ENCODE measurements at regions not wholly inside any gene's neighbourhood (a gene's known extent, or its start where the extent isn't known, plus 50 kb on each side); places are given as distances from the start of the nearest gene placed in this dataset.

GRCh38 chr13:78521091-78521490 lies 82.3 kb downstream of the POU4F1 start:
- no peak overlapping the region for H3K9ac ChIP-seq (ENCODE audit: insufficient read depth, low read depth, low read length)
- H3K9me3 ChIP-seq (ENCODE audit: low read length), result no peaks in the 10 kb centered on the region
- H3K27ac ChIP-seq (ENCODE audit: extremely low read length, insufficient read depth, low read length), result no peak overlapping the region
- H3K79me2 ChIP-seq (ENCODE audit: insufficient read depth, low read length), result no peaks in the 10 kb centered on the region
- H4K20me1 ChIP-seq (ENCODE audit: insufficient read depth, low read length), result no peaks in the 10 kb centered on the region
- H3K36me3 ChIP-seq (replicated peaks in 1 of 2; ENCODE audit: control insufficient read depth in 1 of 2, insufficient read depth in 2 of 2, low read length in 2 of 2), result no peaks in the 10 kb centered on the region
- 19% methylated on average over 6 of the region's 6 CpGs for WGBS (ENCODE audit: low lambda C conversion rate)
- no peaks in the 10 kb centered on the region for H3K4me1 ChIP-seq (ENCODE audit: insufficient read depth, low read length)
- ATAC-seq (no peak), FAIRE-seq (no peak), DNase-seq (ENCODE audit: low spot score) (no peak)
- intact Hi-C loops (cut with micrococcal nuclease; ENCODE audit: unreplicated experiment), result no loop called here
- TF ChIP-seq SMAD9 (CRISPR knock-in tag; IDR thresholded peaks at IDR 0.05) (no peak), ZNF720 (CRISPR knock-in tag; IDR thresholded peaks at IDR 0.05) (no peak), REXO4 (CRISPR knock-in tag; IDR thresholded peaks at IDR 0.05; ENCODE audit: borderline replicate concordance) (no peak), THAP11 (CRISPR knock-in tag; IDR thresholded peaks at IDR 0.05) (no peak), SSRP1 (CRISPR knock-in tag; IDR thresholded peaks at IDR 0.05) (no peak), ZNF839 (CRISPR knock-in tag; IDR thresholded peaks at IDR 0.05; ENCODE audit: borderline replicate concordance) (no peak), ZGPAT (CRISPR knock-in tag; IDR thresholded peaks at IDR 0.05) (no peak), ZNF121 (CRISPR knock-in tag; IDR thresholded peaks at IDR 0.05) (no peak), NFKB2 (CRISPR knock-in tag; IDR thresholded peaks at IDR 0.05; ENCODE audit: borderline replicate concordance) (no peak), ZNF225 (CRISPR knock-in tag; IDR thresholded peaks at IDR 0.05) (no peak), SRY (CRISPR knock-in tag; IDR thresholded peaks at IDR 0.05) (no peak), ZNF737 (CRISPR knock-in tag; IDR thresholded peaks at IDR 0.05; ENCODE audit: borderline replicate concordance) (no peak), ZNF556 (CRISPR knock-in tag; IDR thresholded peaks at IDR 0.05; ENCODE audit: borderline replicate concordance) (no peak), BORCS8-MEF2B (CRISPR knock-in tag; IDR thresholded peaks at IDR 0.05) (no peak)
- TF ChIP-seq, protein P1, sequence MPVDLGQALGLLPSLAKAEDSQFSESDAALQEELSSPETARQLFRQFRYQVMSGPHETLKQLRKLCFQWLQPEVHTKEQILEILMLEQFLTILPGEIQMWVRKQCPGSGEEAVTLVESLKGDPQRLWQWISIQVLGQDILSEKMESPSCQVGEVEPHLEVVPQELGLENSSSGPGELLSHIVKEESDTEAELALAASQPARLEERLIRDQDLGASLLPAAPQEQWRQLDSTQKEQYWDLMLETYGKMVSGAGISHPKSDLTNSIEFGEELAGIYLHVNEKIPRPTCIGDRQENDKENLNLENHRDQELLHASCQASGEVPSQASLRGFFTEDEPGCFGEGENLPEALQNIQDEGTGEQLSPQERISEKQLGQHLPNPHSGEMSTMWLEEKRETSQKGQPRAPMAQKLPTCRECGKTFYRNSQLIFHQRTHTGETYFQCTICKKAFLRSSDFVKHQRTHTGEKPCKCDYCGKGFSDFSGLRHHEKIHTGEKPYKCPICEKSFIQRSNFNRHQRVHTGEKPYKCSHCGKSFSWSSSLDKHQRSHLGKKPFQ (CRISPR knock-in tag; IDR thresholded peaks at IDR 0.05; ENCODE audit: insufficient replicate concordance), result no peak
- TF ChIP-seq, protein P2, sequence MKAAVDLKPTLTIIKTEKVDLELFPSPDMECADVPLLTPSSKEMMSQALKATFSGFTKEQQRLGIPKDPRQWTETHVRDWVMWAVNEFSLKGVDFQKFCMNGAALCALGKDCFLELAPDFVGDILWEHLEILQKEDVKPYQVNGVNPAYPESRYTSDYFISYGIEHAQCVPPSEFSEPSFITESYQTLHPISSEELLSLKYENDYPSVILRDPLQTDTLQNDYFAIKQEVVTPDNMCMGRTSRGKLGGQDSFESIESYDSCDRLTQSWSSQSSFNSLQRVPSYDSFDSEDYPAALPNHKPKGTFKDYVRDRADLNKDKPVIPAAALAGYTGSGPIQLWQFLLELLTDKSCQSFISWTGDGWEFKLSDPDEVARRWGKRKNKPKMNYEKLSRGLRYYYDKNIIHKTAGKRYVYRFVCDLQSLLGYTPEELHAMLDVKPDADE (CRISPR knock-in tag; IDR thresholded peaks at IDR 0.05), result no peak
- TF ChIP-seq, protein P3, sequence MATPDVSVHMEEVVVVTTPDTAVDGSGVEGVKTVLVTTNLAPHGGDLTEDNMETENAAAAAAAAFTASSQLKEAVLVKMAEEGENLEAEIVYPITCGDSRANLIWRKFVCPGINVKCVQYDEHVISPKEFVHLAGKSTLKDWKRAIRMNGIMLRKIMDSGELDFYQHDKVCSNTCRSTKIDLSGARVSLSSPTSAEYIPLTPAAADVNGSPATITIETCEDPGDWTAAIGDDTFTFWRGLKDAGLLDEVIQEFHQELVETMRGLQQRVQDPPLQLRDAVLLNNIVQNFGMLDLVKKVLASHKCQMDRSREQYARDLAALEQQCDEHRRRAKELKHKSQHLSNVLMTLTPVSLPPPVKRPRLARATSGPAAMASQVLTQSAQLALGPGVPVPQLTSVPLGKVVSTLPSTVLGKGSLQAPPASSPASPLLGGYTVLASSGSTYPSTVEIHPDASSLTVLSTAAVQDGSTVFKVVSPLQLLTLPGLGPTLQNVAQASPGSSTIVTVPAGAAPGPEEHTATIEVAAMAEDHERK (CRISPR knock-in tag; IDR thresholded peaks at IDR 0.05; ENCODE audit: low read depth), result no peak
- H2AFZ ChIP-seq (ENCODE audit: low read length), result no peak overlapping the region
- BruUV-seq (replicated peaks), result no TSS peak
- no peaks in the 10 kb centered on the region for H3K27me3 ChIP-seq (ENCODE audit: control insufficient read depth in 1 of 2, insufficient read depth in 2 of 2, low read length in 2 of 2)
- no peak overlapping the region for H3K4me3 ChIP-seq (replicated peaks in 1 of 3; ENCODE audit: insufficient read depth in 1 of 3, low read depth in 2 of 3, low read length in 3 of 3)
- no peak overlapping the region for H3K4me2 ChIP-seq (ENCODE audit: low read depth, low read length)
- in situ Hi-C loops (cut with HindIII; ENCODE audit: extremely low pct_ligation_motif_present, low pct_unique_long_range_greater_than_20kb), result no loop called here
- POLR2A ChIA-PET, result no interaction called here
- CTCF ChIA-PET (ENCODE audit: low intra/inter-chr PET ratio, low total read pairs), result no interaction called here

All from HepG2 (cell line).